Dendritic cell treated with granulocyte-macrophage colony-stimulating factor and Interleukin-4, amounts not matched to agents 40 ng/mL and 50 ng/mL, for 4 days (primary cell): ENCODE measurements at regions not wholly inside any gene's neighbourhood (a gene's known extent, or its start where the extent isn't known, plus 50 kb on each side); places are given as distances from the start of the nearest gene placed in this dataset.

ENCODE experiments used
- H3K27ac Mint-ChIP-seq: one replicate; pipeline ENCODE4 v1.8.0; 2022; ENCODE audit warnings: mild to moderate bottlenecking, mixed read lengths
- H3K27me3 Mint-ChIP-seq: one replicate; pipeline ENCODE4 v1.8.0; 2022; ENCODE audit warnings: mild to moderate bottlenecking, mixed read lengths
- H3K36me3 Mint-ChIP-seq: one replicate; pipeline ENCODE4 v1.8.0; 2022; ENCODE audit warnings: low read depth, mixed read lengths
- H3K4me1 Mint-ChIP-seq: one replicate; pipeline ENCODE4 v1.8.0; 2022; ENCODE audit warnings: low read depth, mixed read lengths
- H3K4me3 Mint-ChIP-seq: one replicate; pipeline ENCODE4 v1.8.0; 2022; ENCODE audit warnings: mild to moderate bottlenecking, moderate library complexity, mixed read lengths
- H3K9me3 Mint-ChIP-seq: one replicate; pipeline ENCODE4 v1.8.0; 2022; ENCODE audit warnings: mixed read lengths
- intact Hi-C: fragments of 100-400 bp; cut with micrococcal nuclease; formaldehyde crosslinking; loops from one replicate; pipeline ENCODE4 v1.15.0; 2022

DNA sequence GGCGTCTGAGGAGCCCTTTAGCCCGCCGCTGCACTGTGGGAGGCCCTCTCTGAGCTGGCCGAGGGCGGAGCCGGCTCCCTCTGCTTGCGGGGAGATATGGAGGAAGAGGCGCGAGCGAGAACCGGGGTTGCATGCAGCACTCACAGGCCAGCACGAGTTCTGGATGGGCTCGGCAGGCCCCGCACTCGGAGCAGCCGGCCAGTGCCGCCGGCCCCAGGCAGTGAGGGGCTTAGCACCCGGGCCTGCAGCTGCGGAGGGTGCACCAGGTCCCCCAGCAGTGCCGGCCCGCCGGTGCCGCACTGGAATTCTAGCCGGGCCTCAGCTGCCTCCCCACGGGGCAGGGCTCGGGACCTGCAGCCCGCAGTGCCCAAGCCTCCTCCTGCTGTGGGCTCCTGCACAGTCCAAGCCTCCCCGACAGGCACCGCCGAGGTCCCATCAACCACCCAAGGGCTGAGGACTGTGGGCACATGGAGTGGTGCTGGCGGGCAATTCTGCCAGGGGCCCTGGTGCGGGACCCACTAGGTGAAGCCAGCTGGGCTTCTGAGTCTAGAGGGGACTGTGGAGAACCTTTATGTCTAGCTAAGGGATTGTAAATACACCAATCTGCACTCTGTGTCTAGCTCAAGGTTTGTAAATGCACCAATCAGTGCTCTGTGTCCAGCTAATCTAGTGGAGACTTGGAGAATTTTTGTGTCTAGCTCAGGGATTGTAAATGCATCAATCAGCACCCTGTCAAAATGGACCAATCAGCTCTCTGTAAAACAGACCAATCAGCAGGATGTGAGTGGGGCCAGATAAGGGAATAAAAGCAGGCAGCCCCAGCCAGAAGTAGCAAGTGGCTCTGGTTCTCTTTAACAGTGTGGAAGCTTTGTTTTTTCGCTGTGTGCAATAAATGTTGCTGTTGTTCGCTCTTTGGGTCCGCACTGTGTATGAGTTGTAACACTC, 329.7 kb upstream of the JARID2 start:
- intact Hi-C loops = loop anchor here (10.0 kb wide), 1 partner anchor 191 kb away; no protein-coding TSS in a partner anchor
- no peak overlapping the region for H3K4me3 Mint-ChIP-seq

GRCh38 chr6:14917109-14917910, 328.6 kb upstream of the JARID2 start:
- intact Hi-C loops = loop anchor here (10.0 kb wide), 1 partner anchor 193 kb away; no protein-coding TSS in a partner anchor
- Mint-ChIP-seq H3K4me3 (no peak overlapping the region), H3K36me3 (no peaks in the 10 kb centered on the region), H3K9me3 (no peaks in the 10 kb centered on the region), H3K27me3 (peaks cover 3% of the 10 kb centered on the region), H3K4me1 (peaks cover 65% of the 10 kb centered on the region), H3K27ac (no peak overlapping the region)

More for the DNA sequence above, 329.7 kb upstream of the JARID2 start:
- Mint-ChIP-seq H3K27me3 (peaks cover 3% of the 10 kb centered on the region), H3K9me3 (no peaks in the 10 kb centered on the region), H3K4me1 (peaks cover 66% of the 10 kb centered on the region), H3K36me3 (peaks cover 5% of the 10 kb centered on the region), H3K27ac (no peak overlapping the region)

DNA sequence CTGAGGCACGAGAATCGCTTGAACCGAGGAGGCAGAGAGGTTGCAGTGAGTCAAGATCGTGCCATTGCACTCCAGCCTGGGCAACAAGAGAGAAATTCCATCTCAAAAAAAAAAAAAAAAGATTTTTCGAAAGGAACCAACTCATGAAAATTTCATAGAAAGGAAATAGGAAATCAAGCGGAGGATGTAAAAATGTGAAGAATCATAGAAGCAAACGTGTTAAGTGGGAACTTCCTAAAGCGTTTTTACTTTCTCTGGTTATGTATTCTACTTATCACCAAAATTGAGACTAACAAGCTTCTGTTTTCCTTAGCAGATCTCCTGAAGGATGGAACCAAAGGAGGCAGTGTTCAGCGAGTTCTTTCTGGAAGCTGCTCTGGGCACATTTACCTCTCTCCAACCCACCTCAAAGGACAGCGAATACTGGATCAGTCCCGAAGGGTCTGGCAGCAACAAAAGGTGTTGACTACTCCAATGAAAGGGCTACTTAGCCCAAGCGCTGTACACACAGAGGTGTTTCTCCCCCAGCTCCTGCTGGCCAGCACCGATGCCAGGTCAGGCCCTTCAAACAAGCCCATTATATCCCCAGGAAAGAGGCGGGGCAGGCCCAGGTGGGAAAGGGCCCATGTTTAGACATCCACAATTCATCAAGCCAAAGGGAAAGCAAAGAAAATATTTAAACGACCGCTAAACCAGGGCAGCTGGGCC, 327.5 kb upstream of the JARID2 start:
- Mint-ChIP-seq H3K4me1 (peaks cover 65% of the 10 kb centered on the region), H3K9me3 (no peaks in the 10 kb centered on the region), H3K36me3 (no peaks in the 10 kb centered on the region), H3K27ac (peak overlapping the region; percentile 91), H3K27me3 (peaks cover 3% of the 10 kb centered on the region), H3K4me3 (no peak overlapping the region)
- intact Hi-C loops = loop anchor here (10.0 kb wide), 1 partner anchor 194 kb away; no protein-coding TSS in a partner anchor

DNA sequence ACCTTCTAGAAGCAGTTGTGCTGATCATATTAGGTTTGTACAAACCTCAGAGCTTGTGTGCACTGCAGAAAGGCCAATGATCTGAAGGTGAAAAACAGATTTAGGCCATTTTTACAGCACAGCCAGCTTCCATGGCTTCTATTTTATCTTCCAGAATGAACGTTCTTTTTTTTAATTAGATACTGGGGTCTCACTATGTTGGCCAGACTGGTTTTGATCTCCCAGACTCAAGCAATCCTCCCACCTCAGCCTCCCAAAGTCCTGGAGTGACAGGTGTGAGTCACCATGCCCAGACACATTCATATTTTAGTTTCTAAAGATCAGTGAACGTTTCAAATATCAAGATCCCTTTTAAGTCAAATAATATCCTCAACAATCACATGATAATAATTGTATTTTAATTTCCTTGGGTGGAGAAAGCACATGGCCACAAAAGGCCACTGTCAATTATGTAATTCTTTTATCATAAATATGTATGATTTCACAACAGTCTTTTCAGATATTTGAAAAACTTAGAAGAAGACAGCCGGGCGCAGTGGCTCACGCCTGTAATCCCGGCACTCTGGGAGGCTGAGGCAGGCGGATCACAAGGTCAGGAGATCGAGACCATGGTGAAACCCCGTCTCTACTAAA, 326.7 kb upstream of the JARID2 start:
- H3K4me1 Mint-ChIP-seq = peaks cover 73% of the 10 kb centered on the region
- no peaks in the 10 kb centered on the region for H3K36me3 Mint-ChIP-seq
- no peak overlapping the region for H3K4me3 Mint-ChIP-seq
- intact Hi-C loops = loop anchor here (10.0 kb wide), 1 partner anchor 194 kb away; no protein-coding TSS in a partner anchor
- peak overlapping the region; percentile 91 for H3K27ac Mint-ChIP-seq
- H3K9me3 Mint-ChIP-seq = no peaks in the 10 kb centered on the region
- peaks cover 3% of the 10 kb centered on the region for H3K27me3 Mint-ChIP-seq

DNA sequence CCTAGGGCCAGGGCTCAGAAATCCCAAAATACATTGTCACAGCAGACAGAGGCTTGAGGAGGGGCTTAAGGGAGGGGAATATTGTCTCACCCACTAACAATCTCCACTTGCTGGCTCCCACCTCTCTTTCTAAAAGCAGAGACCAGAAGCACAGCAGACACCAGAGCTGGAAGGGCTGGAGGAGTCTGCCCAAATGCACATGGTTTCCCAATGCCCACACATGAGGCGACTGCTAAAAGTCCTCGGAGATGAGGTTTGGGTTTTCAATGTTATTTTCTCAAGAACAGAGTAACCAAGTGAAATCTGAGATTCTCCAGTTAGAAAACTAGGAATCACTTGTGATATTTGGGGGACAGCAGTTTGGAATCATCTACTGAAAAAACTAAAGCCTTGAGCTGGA, 325.6 kb upstream of the JARID2 start:
- H3K4me3 Mint-ChIP-seq = no peak overlapping the region
- H3K9me3 Mint-ChIP-seq = no peaks in the 10 kb centered on the region
- H3K36me3 Mint-ChIP-seq = no peaks in the 10 kb centered on the region
- peak overlapping the region; percentile 91 for H3K27ac Mint-ChIP-seq
- peaks cover 84% of the 10 kb centered on the region for H3K4me1 Mint-ChIP-seq
- peaks cover 3% of the 10 kb centered on the region for H3K27me3 Mint-ChIP-seq
- intact Hi-C loops = loop anchor here (5.0 kb wide), 2 partner anchors 142 to 327 kb away; partner anchors contain the start of gene JARID2

DNA sequence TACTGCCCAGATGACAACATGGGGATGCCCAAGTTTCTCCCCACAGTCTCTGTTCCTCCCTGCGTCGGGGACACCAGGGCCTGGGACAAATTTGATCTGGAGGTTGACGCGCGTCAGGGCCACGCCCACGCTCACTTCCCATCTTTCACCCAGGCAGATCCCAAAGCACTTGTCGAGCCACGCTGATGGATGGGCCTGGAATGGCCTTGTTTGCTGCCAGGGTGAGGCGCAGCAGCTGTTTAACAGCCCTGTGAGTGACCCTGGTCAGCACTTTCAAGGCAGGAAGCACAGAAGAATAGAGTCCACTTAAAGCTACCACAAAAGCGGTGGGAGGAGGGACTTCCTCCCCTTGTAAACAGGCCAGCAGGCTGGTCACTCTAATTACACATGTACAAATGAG, 324.7 kb upstream of the JARID2 start:
- H3K36me3 Mint-ChIP-seq = no peaks in the 10 kb centered on the region
- H3K27me3 Mint-ChIP-seq = no peaks in the 10 kb centered on the region
- no peaks in the 10 kb centered on the region for H3K9me3 Mint-ChIP-seq
- H3K4me1 Mint-ChIP-seq = peaks cover 92% of the 10 kb centered on the region
- H3K27ac Mint-ChIP-seq = peak overlapping the region; percentile 91
- intact Hi-C loops = loop anchor here (1.0 to 5.0 kb wide), 3 partner anchors 11 to 326 kb away; partner anchors contain the start of gene JARID2
- peak overlapping the region; percentile 32 for H3K4me3 Mint-ChIP-seq

- Mint-ChIP-seq H3K36me3 (no peaks in the 10 kb centered on the region), H3K4me1 (peaks cover 85% of the 10 kb centered on the region), H3K4me3 (peak overlapping the region; percentile 62), H3K27me3 (no peaks in the 10 kb centered on the region), H3K9me3 (no peaks in the 10 kb centered on the region), H3K27ac (peak overlapping the region; percentile 91)
- intact Hi-C loops = loop anchor here (1.0 to 5.0 kb wide), 4 partner anchors 12 to 325 kb away; partner anchors contain the start of gene JARID2
These were observed 323.8 kb upstream of the JARID2 start for GRCh38 chr6:14921878-14922671.

- intact Hi-C loops = loop anchor here (2.0 to 5.0 kb wide), 3 partner anchors 46 to 324 kb away; partner anchors contain the start of gene JARID2
- H3K27me3 Mint-ChIP-seq = no peaks in the 10 kb centered on the region
- no peaks in the 10 kb centered on the region for H3K9me3 Mint-ChIP-seq
- H3K27ac Mint-ChIP-seq = peak overlapping the region; percentile 91
- H3K4me3 Mint-ChIP-seq = peak overlapping the region; percentile 44
- H3K4me1 Mint-ChIP-seq = peaks cover 82% of the 10 kb centered on the region
- no peaks in the 10 kb centered on the region for H3K36me3 Mint-ChIP-seq
These were observed 323.0 kb upstream of the JARID2 start for GRCh38 chr6:14922706-14923460.

- Mint-ChIP-seq H3K27me3 (no peaks in the 10 kb centered on the region), H3K36me3 (no peaks in the 10 kb centered on the region), H3K4me1 (peaks cover 84% of the 10 kb centered on the region), H3K9me3 (no peaks in the 10 kb centered on the region), H3K4me3 (no peak overlapping the region), H3K27ac (peak overlapping the region; percentile 91)
- intact Hi-C loops = loop anchor here (5.0 kb wide), 2 partner anchors 138 to 323 kb away; partner anchors contain the start of gene JARID2
These were observed 321.5 kb upstream of the JARID2 start for GRCh38 chr6:14924126-14925024.

- no peaks in the 10 kb centered on the region for H3K27me3 Mint-ChIP-seq
- no peaks in the 10 kb centered on the region for H3K9me3 Mint-ChIP-seq
- intact Hi-C loops = no loop called here
- H3K4me3 Mint-ChIP-seq = no peak overlapping the region
- no peak overlapping the region for H3K27ac Mint-ChIP-seq
- no peaks in the 10 kb centered on the region for H3K36me3 Mint-ChIP-seq
- peaks cover 86% of the 10 kb centered on the region for H3K4me1 Mint-ChIP-seq
These were observed 320.7 kb upstream of the JARID2 start for GRCh38 chr6:14925025-14925698.

DNA sequence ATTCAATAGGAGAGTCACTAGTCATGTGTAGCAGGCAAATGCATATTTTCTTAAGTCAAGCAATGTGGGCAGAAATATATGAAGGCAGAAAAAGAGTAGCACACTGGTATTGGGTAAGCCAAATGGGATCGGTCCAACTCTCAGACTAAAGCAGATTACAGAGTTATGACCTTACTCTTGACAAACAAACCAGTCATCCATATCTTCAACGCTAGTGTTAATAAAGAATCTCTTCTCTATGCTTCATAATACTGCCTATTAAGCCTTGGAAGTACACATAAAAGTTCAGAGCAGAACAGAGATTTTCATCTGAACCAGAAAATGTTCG, 320.2 kb upstream of the JARID2 start:
- H3K36me3 Mint-ChIP-seq = no peaks in the 10 kb centered on the region
- intact Hi-C loops = no loop called here
- no peak overlapping the region for H3K4me3 Mint-ChIP-seq
- H3K4me1 Mint-ChIP-seq = peaks cover 86% of the 10 kb centered on the region
- no peak overlapping the region for H3K27ac Mint-ChIP-seq
- H3K9me3 Mint-ChIP-seq = no peaks in the 10 kb centered on the region
- no peaks in the 10 kb centered on the region for H3K27me3 Mint-ChIP-seq
